ENCODE measurements at regions not wholly inside any gene's neighbourhood (a gene's known extent, or its start where the extent isn't known, plus 50 kb on each side); places are given as distances from the start of the nearest gene placed in this dataset.

DNA sequence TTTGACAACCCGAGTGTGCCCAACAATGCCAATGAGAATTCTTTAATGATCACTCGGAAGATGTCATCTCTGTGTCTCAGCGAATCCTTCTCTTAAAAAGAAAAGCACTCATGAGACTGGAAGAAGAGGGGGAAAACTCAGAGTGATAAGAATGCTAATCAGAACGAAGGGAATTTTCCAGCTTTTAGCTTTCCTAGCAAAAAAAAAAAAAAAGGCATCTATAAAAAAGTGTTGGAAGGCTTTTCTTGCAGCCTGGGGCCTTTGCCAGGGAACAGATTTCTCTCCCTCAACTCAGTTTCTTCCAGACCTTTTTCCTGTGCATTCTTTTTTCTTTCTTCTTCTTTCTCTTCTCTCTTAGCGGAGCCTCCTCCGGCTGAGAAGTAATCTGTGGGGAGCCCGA, 80.5 kb upstream of the NEO1 start:
- Histone ChIP-seq H3K9me3 (replicated peaks) (no peaks in the 10 kb centered on the region), H3K4me3 (peak overlapping the region; percentile 52), H3K36me3 (no peaks in the 10 kb centered on the region), H3K27me3 (ENCODE audit: low read depth) (peaks cover 80% of the 10 kb centered on the region), H3K4me1 (peaks cover 11% of the 10 kb centered on the region), H3K27ac (replicated peaks) (peak overlapping the region; percentile 30)
- no peak for DNase-seq
- intact Hi-C loops (cut with micrococcal nuclease), result no loop called here
- TF ChIP-seq, protein P1, sequence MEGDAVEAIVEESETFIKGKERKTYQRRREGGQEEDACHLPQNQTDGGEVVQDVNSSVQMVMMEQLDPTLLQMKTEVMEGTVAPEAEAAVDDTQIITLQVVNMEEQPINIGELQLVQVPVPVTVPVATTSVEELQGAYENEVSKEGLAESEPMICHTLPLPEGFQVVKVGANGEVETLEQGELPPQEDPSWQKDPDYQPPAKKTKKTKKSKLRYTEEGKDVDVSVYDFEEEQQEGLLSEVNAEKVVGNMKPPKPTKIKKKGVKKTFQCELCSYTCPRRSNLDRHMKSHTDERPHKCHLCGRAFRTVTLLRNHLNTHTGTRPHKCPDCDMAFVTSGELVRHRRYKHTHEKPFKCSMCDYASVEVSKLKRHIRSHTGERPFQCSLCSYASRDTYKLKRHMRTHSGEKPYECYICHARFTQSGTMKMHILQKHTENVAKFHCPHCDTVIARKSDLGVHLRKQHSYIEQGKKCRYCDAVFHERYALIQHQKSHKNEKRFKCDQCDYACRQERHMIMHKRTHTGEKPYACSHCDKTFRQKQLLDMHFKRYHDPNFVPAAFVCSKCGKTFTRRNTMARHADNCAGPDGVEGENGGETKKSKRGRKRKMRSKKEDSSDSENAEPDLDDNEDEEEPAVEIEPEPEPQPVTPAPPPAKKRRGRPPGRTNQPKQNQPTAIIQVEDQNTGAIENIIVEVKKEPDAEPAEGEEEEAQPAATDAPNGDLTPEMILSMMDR (IDR thresholded peaks at IDR 0.05; ENCODE audit: borderline replicate concordance), result no peak

DNA sequence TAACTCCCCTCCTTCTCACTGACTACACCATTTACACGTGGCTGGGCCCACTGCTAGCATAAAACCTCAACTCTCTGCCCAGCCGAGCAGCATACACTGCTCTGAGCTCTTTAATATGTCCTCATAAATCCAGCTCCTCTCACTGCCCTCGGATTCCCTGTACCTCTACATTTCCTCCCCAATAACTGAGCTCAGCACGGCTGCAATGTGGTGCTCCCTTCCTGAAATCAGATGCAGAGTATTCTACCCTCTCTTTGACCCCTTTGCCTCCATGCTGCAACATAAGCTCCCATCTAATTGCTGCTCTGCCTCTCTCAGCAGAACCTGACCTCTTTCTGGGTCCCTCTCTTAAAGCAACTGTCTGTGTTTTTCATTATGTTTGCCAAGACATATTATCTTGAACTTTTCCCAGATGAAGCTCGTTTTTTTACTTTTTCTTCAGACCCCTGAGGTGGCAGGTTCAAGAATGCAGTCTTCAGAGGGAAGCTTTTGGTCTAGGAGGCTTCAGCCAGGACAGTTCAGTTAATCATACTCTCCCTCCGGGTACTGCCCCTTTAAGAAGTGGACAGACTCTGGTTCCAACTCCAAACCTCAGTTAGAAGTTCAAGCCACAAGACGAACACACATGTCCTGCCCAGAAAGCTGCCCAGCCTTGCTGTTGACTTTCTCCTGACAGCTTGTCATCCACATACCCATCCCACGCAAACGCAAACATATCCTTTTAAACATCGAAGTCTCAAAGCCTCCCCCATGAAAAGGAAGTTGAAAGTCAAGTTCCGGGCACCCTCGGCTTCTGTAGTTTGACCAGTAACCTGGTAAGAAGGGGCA, 81.1 kb upstream of the NEO1 start:
- Histone ChIP-seq H3K4me3 (peak overlapping the region; percentile 52), H3K4me1 (peaks cover 11% of the 10 kb centered on the region), H3K36me3 (no peaks in the 10 kb centered on the region), H3K27me3 (ENCODE audit: low read depth) (peaks cover 74% of the 10 kb centered on the region), H3K27ac (replicated peaks) (peak overlapping the region; percentile 30), H3K9me3 (replicated peaks) (no peaks in the 10 kb centered on the region)
- TF ChIP-seq, protein P1 (IDR thresholded peaks at IDR 0.05; ENCODE audit: borderline replicate concordance), result no peak
- no peak for DNase-seq
- intact Hi-C loops (cut with micrococcal nuclease), result no loop called here

DNA sequence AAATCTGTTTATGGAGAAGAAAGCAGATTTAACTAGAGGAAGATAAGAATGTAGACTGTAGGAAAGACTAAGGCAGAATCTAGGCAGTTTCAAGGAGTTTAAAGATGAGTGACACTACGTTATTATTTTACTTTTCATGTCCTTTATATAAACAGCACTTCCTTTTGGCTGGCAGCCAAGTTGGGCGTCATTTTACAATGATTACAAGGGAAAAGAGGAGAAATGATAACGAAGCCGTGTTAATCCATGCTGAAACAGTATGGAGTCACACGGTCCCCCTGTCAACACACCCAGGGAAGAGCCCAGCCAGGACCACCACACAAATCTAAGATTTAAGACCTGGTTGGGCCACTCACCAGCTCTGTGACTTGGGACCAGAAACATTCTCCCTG, 83.7 kb upstream of the NEO1 start:
- H3K27ac ChIP-seq (replicated peaks), result no peak overlapping the region
- no peaks in the 10 kb centered on the region for H3K9me3 ChIP-seq (replicated peaks)
- DNase-seq, result no peak
- no peaks in the 10 kb centered on the region for H3K36me3 ChIP-seq
- H3K4me3 ChIP-seq, result no peak overlapping the region
- peaks cover 11% of the 10 kb centered on the region for H3K4me1 ChIP-seq
- TF ChIP-seq, protein P1 (IDR thresholded peaks at IDR 0.05; ENCODE audit: borderline replicate concordance), result no peak
- peaks cover 58% of the 10 kb centered on the region for H3K27me3 ChIP-seq (ENCODE audit: low read depth)
- intact Hi-C loops (cut with micrococcal nuclease), result no loop called here

DNA sequence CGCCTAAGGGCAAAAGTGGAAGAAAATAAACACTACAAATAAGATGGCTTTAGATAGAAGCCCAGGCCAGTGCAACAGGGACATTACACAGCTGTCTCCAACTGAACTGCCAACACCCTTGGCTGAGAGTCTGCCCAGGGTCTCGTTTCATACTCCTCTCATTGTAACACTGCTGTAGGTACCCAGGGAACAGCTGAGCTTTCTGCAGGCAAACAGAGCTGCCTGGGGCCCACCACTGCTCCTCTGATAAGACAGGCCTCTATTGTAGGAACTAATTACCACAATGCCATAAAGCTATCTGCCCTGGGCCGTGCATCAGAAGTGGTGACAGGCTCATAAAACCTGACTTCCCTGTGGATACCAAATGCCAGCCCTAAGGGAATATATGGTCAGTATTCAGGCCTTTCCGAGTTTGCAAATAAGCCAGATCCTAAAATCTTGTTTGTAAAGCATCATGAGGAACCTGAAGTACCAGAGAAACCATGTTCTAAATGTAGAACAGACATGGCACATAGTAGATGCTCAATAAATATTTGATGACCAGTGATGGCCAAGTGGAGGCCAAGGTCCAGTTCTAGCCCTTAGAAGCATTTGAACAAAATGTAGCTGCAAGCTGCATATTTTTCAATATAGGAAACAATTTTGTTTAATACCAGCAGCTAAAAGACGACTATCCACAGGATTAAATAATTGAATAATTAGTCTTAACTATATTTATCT, 84.3 kb upstream of the NEO1 start:
- DNase-seq, result no peak
- intact Hi-C loops (cut with micrococcal nuclease), result no loop called here
- no peak overlapping the region for H3K4me3 ChIP-seq
- TF ChIP-seq, protein P1 (IDR thresholded peaks at IDR 0.05; ENCODE audit: borderline replicate concordance), result no peak
- H3K36me3 ChIP-seq, result no peaks in the 10 kb centered on the region
- peaks cover 11% of the 10 kb centered on the region for H3K4me1 ChIP-seq
- no peaks in the 10 kb centered on the region for H3K9me3 ChIP-seq (replicated peaks)
- no peak overlapping the region for H3K27ac ChIP-seq (replicated peaks)
- H3K27me3 ChIP-seq (ENCODE audit: low read depth), result peaks cover 53% of the 10 kb centered on the region

DNA sequence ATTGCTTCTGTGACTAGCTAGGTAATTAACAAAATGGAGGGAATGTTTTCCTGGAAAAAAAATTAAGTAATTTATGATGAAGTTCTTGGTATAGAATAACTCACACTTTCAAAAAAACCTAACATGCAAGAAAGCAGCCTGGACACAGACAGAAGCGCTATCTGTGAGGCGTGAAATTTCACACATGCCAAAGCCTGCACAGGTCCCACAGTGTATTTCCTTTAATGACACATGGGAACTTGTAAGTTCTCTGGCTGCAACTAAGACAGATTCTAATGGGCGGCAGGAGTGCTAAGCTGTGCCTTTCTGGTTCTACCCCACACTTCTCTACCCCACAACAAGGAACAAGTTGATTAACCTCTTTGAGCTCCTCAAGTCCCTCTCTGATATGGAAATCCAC, 84.9 kb upstream of the NEO1 start:
- no peak overlapping the region for H3K27ac ChIP-seq (replicated peaks)
- peaks cover 11% of the 10 kb centered on the region for H3K4me1 ChIP-seq
- TF ChIP-seq, protein P1 (IDR thresholded peaks at IDR 0.05; ENCODE audit: borderline replicate concordance), result no peak
- H3K36me3 ChIP-seq, result no peaks in the 10 kb centered on the region
- DNase-seq, result no peak
- H3K27me3 ChIP-seq (ENCODE audit: low read depth), result peaks cover 50% of the 10 kb centered on the region
- no peaks in the 10 kb centered on the region for H3K9me3 ChIP-seq (replicated peaks)
- intact Hi-C loops (cut with micrococcal nuclease), result no loop called here
- no peak overlapping the region for H3K4me3 ChIP-seq
